ENCODE measurements at regions not wholly inside any gene's neighbourhood (a gene's known extent, or its start where the extent isn't known, plus 50 kb on each side); places are given as distances from the start of the nearest gene placed in this dataset.

DNA sequence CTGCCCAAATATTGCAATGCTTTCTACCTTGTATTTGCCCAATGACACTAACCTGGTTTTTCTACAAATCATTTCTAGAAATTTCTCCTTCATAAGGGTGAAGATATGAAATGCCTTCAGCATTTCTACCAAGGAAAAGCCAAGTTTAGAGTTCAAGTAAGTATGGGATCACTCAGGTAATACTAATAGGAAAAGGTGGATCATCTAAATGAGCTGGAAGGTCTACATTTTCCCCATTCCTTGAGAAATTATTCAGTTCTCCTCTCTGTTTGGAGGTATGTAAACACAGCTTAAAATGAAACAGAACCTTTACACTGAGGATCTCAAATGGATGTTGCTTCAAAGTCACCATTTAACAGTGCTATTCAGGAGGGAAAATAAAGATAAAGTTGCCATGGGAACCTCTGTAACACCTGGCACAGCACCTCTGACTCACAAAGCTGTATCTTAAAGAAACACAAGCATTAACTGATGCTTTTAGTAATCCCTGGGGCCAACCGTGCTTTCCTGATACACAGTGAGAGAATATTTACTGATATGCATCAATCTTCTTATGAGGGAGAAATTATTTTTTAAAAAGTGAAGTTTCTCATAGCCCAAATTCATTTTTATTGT is 161.3 kb downstream of the DRD1 start:
- no peak for DNase-seq

DNA sequence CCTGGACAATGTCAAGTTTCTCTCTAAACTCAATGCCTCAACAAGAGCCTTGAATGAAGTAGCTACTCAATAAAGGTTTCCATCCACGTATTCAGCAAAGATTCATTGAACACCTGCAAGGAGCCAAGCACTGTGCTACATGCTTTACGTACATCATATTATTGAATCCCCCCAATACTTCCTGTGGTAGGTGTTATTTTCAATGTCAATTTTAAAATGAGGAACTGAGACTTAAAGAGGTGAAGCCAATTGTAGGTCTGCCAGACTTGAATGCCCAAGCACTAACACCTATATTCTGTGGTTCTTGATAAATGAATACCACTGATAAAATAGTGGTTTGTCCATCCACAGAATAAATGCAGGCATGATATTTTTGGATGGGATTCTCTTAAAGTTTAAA is 162.3 kb downstream of the DRD1 start:
- DNase-seq, result no peak

DNA sequence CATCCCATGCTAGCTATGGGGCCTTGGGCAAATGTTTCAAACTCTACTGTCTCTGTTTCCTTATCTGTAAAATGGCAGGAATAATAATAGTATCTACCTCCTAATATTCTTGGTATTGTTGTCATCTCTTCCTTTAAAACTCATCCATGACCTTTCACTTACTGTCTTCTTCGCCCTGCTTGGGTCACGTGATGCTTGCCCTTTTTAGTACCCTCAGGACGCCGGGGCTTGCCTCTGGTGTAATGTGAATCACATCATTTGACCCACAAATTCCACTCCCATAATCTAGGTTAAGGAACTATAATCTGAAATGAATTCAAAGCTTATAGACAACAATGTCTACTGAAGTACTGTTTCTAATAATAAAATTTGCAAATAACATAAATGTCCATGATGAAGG is 162.7 kb downstream of the DRD1 start:
- no peak for DNase-seq

DNA sequence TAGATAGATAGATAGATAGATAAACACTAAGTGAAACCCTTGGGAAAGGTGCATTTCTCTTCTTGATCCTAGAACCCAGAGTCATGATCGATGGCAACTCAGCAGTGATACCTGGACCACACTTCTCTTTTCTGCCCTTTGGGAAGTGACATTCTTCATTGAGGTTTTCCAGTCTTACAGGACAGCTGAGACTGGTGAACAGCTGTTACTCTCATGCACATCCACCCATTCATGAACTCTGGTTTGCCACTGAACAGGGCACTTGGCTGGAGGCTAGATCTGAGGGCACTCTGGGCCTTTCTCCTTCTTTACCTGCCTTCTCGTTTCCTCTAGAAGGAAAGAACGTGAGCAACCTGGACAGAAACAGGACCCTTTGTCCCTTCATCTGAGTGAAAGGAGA is 164.5 kb downstream of the DRD1 start:
- DNase-seq, result no peak

GRCh38 chr5:175275748-175276147 is 168.2 kb downstream of the DRD1 start:
- DNase-seq, result no peak

GRCh38 chr5:175275097-175275496 is 168.9 kb downstream of the DRD1 start:
- DNase-seq, result no peak

GRCh38 chr5:175274171-175274570 is 169.8 kb downstream of the DRD1 start:
- no peak for DNase-seq

GRCh38 chr5:175264406-175264805 is 179.6 kb downstream of the DRD1 start:
- DNase-seq, result no peak

DNA sequence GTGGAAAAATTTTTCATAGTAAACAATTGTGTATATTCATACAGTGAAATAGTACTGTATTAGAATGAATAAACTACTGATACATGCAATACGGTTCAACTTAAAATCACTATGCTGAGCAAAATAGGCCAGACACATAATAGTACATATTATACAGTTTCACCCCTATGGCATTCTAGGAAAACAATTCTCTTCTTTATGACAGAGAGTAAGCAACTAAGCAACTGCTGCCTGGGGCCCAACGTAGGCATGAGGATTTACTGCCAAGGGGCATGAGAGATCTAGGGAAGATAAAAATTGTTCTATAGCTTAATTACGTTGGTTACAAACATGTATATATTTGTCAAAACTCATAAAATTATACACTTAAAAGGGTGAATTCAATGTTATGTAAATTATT is 180.2 kb downstream of the DRD1 start:
- DNase-seq, result no peak

- no peak for DNase-seq
Measured at GRCh38 chr5:175261526-175261925, 182.5 kb downstream of the DRD1 start.

DNA sequence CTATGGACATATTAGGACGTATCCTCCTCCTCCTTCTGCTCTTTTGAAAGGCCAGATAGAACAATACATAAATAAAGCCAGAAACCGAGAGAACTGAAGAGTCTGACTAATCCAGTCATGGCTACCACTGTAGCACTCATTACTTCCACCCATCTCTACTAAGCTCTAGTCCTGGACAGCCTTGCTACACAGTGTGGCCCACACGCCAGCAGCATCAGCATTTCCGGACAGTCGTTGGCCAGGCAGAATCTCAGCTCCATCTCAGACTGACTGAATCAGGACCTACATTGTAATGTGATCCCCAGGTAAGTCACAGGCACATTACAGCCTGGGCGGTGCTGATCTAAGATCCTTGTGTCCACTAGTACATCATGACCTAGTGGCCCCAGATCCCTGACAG is 182.9 kb downstream of the DRD1 start:
- DNase-seq, result no peak

GRCh38 chr5:175257847-175258194 is 186.2 kb downstream of the DRD1 start:
- DNase-seq, result no peak

- peak; percentile 4 for DNase-seq
Measured at GRCh38 chr5:175257128-175257846, 186.7 kb downstream of the DRD1 start.

DNA sequence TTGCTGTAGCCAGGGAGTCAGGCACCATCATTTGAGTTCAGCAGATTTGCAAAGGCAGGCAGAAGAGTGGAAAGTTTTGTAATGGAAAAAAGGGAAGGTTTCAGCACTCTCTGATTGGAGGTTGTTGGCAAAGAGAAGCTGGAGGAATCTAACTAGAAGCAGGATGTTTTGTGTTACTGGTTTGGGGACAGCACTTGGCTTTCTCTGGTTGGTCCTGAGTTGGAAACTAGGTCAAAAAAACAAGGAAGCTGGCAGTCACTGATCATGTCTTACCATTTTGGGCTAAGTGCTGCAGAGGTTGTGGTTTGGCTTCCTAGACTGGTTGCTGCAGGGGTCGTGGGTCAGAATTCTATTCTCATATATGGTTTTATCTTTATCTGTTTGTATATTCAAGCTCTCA is 189.8 kb downstream of the DRD1 start:
- DNase-seq, result no peak

DNA sequence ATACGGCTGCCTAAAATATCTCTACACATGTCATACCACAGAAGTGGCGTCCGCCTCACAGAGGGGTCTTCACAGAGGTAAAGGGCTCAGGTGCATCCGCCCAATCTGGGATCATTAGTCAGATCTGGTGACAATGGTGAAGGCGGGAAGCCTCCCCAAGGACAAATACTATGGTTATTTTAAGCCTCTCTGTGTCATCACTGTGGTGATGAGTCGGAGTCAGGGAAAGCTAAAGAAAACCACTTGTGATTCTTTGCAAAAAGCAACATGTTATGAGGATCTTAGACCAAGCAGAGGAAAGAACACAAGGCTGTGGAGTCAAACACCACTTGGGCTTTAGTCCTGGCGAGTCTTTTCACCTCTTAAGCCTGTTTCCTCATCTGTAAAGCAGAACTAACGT is 190.4 kb downstream of the DRD1 start:
- peak; percentile 10 for DNase-seq

- DNase-seq, result no peak
Measured at GRCh38 chr5:175252234-175252805, 191.7 kb downstream of the DRD1 start.

GRCh38 chr5:175250426-175250825 is 193.6 kb downstream of the DRD1 start:
- no peak for DNase-seq

DNA sequence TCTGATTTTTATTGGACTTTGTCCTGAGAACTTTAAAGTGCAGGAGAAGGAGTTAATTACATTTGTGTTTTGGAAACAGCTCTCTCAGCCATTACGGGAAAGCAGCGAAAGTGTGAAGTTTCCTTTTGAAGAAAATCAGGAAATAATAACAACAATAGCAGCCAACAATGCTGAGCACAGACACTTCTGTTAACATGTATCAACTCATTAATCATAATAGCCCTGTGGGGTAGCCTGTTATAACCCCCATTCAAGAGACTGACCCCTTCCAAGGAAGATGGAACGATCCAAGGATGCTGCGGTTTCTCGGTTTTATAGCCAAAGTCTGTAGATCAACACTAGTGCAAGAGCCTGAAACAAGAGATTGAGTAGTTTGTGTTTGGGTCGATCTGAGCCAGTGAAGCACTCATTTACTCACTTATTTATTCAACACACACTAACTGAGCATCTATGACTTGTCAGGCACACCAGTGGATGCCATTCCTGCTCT is 195.5 kb downstream of the DRD1 start:
- no peak for DNase-seq

DNA sequence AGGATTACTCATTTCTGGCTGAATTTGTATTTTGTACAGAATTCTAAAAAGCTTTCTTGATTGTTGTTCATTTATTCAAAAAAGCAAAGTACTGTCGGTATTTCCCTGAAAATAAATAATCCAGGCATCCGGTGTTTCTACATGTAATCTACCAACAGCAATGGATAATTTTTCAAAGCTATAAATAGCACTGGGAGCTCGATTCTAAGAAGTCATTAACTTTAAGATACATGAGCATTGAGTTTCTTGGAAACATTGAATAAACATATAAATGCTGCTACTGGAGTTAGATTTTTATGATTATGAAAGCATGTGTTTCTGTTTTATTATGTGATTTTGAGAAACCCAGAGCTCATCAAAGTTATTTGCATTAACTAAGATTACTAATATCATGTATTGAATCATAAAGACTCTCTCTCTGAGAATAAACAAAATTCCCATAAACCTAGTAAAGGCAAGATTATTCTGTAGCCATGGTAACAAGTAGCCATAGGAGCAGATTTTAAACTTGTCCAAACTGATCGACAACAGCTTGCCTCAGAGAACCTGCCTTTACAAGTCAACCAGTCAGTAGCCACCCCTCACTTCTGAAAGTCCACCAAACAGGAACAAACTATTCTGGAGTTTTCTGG is 197.0 kb downstream of the DRD1 start:
- no peak for DNase-seq

- DNase-seq, result peak; percentile 77
Measured at GRCh38 chr5:175246242-175246888, 197.6 kb downstream of the DRD1 start.

- DNase-seq, result no peak
Measured at GRCh38 chr5:175243441-175243840, 200.5 kb downstream of the DRD1 start.

DNA sequence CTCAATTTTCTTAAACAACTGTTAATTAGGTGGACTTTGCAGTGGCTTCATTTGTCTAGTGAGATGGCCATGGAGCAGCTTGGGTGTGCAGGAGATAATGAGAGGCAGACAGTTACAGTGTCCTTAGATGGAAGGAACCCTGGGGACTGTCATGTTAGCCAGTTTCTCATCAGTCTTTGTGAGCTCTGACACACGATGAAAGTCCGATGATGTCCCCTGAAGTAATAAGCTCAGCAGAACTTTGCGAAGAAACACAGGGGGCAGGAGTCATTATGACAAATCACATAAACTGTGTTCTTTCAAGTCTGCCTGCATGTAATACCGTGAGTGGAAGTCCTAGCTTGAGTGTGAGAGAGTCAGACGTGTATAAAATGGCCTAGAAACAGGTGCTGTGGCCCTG is 201.8 kb downstream of the DRD1 start:
- DNase-seq, result no peak

DNA sequence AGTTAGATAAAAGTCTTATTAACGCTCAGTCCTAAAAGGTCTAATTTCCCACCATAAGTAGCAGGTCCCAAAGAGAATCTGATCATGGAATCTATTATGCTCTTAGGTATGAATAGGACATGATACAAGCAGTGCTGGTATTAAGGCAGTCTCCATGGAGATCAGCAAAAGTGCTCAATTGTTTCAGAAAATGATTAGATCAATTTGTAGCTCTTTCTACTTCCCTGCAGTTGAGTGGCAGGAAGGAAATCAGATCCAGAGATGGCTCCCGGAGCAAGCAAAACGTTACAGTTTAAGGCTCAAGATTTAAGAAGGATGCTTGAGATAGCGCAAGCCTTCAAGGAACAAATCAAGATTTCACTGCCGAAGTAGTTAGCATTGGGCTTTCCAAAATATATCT is 205.7 kb downstream of the DRD1 start:
- DNase-seq, result no peak

- no peak for DNase-seq
Measured at GRCh38 chr5:175236176-175236575, 207.8 kb downstream of the DRD1 start.
